DMS79 (cell line): ENCODE measurements at regions not wholly inside any gene's neighbourhood (a gene's known extent, or its start where the extent isn't known, plus 50 kb on each side); places are given as distances from the start of the nearest gene placed in this dataset.

Source experiments
- DNase-seq: peaks from one replicate; lab custom pipeline; 2025; lab: John Stamatoyannopoulos, UW

DNA sequence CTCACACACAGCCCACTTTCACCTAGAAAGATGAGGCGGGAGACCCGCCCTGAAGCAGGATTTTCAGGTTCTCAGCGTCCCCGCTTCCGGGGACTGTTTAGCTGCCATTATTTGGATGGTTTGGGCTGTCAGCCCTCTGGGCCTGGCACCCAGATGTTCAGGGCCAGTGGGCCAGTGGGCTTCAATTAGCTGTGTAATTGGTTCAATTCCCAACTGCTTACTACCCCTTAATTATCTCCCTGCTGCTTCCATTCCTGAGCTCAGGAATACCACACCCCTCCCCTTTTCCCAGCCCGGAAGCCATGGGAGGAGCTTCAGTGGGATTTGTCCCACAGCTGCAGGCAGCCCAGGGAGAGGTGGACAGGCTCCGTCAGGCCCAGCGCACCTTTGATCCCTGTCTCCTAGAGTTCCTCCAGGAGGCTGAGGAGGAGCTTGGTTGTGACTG lies 114.1 kb upstream of the MYCN start:
- DNase-seq = no peak

DNA sequence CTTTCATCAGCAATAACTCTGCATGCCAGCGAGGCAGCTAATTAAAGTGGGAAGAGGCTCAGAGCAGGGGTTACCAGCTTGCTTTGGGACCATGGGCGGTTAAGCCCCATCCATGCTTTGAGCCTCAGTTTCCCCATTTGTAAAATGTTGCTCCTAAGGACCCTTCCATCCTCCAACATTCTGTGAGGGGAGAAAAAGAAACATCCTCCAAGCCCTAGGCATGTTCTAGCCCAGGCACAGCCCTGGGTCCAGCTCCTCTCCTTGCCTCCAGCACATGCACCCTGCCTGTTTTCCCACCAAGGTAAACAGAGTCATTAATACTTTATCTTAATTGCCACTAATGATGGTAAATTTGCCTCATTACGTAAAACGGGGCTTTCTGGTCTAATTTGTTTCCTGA lies 113.3 kb upstream of the MYCN start:
- DNase-seq = no peak

DNA sequence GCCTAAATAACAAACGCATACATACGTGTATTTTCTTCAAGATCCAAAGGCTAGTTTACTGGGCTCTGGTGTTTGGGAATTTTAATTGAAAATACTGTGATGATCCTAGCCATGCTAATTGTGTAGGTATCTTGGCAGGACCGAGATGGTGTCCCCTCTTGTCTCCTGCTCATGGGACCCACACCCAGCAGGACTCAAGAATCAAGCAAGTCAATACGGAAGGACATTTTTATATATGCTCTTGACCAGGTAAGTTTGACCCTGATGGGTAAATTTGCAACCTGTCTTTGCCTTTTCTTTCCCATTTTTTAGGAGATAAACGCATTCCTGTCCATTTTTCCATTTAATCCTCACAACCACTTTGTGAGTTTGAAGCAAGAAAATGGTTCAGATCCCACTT lies 111.8 kb upstream of the MYCN start:
- DNase-seq = no peak

DNA sequence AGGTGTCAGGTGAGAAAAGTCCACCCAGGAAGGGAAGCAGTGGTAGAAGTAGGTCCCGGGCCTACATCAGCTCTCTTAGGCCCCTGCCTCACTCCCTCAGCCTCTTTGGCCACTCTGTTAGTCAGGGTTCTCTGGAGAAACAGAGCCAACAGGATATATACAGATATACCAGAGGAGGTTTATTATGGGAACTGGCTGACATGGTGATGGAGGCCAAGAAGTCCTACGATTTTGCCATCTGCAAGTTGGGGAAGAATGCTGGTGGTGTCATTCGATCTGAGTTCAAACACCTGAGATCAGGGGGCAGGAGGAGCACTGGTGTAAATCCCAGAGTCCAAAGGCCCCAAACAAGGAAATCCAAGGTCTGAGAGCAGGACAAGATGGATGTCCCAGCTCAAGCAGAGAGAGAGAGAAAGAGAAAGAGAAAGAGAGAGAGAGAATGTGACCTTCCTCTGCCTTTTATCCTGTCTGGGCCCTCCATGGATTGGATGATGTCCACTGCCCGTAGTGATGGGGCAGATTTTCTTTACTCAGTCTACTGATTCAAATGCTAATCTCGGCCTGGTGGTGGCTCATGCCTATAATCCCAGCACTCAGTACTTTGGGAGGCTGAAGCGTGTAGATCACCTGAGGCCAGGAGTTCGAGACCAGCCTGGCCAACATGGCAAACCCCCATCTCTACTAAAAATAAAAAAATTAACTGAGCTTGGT lies 111.1 kb upstream of the MYCN start:
- DNase-seq = no peak

DNA sequence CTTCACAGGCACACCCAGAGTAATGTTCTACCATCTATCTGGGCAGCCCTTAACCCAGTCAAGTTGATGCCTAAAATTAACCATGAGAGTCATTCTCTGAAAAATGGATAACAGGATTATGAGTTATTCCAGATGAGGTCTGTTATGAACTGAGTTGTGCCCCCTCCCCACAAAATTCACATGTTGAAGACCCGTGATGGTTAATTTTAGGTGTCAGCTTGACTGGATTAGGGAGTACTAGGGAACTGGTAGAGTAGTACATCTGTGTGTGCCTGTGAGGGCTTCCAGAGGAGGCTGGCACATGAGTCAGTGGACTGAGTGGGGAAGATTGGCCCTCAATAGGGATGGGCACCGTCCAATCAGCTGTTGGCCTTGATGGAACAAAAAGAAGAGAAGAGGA lies 110.4 kb upstream of the MYCN start:
- DNase-seq = no peak

DNA sequence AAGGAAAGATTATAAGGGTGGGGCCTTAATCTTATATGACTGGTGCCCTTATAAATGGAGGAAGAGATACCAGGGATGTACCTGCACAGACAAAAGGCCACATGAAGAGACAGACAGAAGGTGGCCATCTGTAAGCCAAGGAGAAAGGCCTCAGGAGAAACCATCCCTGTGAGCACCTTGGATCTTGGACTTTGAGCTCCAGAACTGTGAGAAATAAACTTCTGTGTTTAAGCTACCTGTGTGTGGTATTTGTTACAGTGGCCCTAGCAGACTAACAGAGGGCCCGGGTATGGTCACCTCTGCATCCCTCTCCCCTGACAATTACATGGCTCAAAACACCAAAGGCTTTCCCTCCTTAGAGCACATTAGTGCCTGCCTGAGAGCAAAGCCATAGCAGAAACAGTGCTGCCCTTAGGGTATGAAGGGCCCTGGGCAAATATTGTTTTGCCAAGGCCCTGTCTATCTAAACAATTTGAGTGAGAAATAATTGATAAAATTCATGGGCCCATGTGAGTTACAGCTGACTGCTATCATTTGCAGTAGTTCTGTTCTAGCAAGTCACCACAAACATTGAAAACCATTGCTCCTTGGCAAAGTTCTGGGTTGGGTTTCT lies 109.3 kb upstream of the MYCN start:
- no peak for DNase-seq

DNA sequence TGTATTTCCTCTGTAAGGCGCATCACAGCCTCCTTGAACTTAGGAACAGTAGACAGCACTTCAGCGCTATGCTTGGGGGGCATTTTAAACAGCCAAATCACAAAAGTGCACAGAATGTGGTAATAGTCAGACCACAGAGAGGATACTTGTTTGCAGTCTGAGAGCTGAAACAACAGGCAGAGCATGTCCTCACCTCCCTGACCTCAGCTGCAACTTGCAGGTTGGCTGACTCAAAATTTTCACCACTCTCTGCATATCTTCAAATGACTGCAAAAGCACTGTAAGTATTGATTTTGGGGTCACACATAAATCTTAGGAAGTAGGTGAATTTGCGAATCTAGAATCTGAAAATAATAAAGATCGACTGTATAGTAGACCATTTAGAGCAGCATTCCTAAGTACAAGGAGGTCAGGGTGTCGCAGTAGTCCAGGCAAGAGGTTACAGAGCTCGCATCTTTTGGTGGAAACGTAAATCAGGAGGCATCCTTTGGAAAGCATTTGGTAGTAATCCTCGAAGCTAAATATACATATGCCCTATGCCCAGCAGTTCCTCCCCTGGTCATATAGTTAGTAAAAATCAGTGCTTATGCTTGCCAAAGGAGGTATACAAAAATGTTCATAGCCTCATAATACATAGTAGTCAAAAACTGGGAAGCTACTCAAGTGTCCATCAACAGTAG lies 108.2 kb upstream of the MYCN start:
- no peak for DNase-seq

DNA sequence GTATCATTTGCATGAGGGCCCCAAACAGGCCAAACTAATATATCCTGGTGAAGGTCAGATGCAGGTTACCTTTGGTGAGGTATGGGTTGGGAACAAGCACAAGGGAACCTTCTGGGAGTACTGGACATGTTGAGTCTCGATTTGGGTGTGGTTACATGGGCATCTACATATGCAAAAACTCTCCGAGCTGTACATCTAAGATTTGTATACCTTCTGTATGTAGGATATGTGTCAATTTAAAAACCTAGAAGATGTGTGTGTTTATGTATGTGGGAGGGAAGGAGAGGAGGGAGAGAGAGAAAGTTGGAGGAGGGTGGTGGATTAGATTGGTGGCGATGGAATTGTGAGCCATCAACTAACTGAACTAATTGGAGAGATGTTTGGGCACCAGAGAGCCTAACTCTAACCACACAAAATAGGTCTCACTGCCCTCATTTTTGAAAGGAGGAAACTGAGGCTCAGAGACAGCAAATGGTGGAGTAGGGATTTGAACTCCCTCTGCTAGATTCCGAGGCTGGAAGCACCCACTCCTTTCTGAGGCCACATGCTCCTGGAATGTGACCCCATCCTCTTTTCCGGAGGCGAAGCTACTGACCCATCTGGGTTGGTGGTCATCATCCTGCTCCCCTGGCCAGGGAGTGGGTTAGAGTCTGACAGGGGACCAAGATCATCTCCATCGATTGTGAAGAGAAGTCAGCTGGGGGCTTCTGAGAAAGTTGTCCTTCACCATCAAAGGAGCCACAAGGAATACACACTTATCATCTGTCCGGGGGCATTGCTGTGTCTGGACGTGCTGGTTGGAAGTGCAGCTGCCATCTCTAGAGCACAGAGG lies 107.3 kb upstream of the MYCN start:
- DNase-seq = no peak

DNA sequence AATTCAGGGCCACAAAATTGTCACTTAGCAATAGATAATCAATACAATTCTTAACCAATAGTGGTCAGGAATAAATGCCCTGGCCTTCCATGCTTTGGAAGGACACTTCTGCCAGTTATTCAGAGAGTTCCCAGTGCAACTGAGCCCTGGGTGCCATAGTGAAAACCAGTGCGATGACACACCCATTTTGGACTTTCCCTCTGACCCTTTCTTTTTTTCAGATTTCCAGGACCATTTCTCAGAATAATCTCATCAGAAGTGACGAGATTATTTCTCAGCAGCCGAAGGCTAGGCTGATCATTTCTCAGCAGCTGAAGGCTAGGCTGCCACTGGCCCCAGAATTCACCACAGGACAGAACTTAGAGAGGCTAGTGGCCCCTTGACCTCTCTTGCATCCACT lies 106.6 kb upstream of the MYCN start:
- DNase-seq = no peak

DNA sequence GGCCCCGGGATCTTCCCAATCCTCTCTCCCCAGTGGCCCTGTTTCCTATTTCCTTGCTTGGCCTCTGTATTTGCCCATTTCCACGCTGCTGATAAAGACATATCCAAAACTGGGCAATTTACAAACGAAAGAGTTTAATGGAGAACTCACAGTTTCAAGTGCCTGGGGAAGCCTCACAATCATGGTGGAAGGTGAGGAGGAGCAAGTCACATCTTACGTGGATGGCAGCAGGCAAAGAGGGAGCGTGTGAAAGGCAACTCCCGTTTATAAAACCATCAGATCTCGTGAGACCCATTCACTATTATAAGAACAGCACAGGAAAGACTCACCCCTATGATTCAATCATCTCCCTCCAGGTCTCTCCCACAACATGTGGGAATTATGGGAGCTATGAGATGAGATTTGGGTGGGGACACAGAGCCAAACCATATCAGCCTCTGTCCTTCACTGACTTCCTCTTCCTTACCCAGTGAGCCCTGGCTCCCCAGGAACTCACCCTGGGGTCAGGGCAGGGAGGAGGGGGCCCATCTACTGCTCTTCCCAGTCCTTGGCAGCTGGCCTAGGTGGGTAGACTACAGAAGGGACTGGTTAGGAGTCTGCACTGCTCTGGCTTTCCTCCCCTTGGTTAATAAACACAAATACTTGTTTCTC lies 105.8 kb upstream of the MYCN start:
- no peak for DNase-seq

DNA sequence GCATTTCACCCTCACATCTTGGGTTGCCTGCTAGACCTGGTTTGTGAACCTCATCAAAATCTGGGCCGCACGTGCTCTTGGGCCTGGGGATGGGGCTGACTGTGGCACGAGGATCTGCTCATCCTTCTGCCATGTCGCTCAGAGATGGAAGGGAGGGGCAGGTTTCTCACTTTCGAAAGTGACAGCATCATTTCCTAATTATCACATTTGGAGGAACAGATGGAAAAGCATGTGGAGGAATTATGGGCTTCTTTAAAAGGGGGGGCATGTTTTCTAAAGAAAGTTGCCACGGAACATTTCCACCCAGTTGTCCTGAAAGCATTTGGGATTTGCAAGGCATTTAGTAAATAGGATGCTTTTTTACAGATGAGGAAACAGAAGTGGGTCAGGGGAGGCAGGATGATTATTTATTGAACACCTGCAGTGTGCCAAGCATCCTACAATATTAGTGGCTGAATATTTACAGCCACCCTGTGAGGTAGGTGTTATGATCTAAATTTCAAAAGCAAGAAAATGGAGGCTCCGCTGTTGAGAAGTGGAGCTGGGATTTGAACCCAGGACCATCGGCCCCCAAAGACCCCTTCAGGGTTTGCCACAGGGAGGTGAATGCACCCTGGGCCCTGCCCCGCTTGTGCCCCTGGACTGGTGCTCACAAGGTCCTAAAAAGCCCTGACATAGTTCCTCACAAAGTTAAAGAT lies 104.2 kb upstream of the MYCN start:
- DNase-seq = no peak

DNA sequence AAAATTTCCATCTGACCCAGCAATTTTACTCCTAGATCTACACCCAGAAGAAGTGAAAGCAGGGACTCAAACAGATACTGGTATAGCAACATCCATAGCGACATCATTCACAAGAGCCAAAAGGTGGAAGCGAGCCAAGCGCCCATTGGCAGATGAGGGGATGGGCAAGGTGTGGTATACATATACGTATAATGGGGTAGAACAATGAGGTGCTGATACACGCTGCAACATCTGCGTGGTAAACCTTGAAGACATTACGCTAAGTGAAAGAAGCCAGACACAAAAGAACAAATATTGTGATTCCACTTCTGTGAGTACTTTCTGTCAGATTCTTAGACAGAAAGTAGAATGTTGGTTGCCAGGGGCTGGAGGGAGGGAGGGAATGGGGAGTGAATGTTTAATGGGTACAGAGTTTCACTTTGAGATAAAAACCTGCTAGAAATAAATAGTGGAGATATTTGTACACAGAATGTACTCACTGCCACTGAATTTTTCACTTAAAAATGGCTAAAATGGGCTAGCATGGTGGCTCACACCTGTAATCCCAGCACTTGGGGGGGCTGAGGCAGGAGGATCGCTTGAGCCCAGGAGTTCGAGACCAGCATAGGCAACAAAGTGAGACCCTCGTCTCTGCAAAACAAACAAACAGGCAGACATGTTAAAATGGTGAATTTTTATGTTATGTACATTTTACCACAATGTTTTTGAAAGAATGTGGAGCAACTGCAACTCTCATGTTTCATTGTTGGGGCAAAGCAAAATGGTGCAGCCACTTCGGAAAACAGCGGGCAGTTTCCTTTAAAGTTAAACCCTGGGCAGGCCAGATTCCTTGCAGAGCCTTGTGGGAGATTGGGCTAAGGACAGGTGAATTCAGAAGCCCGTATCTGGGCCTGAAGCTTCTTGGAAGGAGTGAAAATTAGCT lies 103.4 kb upstream of the MYCN start:
- DNase-seq = no peak

DNA sequence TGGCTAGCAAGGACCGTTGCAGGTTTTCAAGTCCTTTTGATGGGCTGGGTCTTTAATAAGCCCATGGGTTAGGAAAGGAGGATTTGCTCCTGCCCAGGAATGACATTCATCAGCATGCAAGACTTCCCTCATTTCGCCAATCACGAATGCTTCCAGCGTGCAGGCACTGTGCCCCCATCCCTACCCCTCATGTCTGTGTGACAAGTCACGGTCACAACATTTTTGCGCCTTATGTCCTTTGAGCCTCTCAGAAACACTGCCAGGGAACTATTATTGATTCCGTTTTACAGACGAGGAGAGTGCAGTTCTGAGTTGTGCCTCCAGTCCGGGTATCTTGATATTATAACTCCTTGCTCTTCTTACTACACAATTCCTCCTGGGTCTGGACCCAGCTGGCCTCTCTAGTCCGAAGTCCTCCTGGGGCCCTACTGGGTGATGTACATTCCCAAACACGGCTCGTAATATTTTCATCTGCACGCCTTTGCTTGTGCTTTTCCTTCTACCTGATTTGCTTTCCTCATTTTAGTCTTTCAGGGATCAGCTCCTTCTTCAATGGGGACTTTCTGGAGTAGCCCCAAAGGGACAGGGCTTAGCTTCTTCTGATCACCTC lies 101.8 kb upstream of the MYCN start:
- DNase-seq = no peak

DNA sequence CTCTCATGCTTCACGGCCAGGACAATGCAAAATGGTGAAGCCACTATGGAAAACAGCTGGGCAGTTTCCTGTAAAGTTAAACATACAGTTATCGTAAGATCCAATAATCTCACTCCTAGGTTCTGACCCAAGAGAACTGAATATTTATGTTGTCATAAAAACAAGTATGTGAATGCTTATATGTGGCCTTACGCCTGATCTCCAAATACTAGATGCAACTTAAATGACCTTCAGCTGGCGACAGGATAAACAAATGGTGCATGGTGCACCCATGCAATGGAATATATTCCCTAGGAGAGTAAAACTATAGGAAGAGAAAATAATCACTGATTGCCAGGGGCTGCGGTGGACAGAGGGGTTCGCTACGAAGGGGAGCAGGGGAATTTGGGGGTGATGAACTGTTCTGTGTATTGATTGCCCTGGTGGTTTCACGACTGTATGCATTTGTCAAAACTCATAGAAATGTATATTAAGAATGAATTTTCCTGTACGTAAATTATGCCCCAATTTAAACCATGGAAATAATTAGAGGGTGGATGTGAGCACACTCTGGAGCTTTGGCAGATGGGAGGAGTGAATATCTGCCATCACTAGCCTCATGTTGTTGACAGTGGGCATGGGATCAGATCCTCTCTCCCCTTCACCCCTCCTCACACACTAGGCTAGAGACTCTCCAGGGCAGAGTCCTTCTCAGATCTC lies 100.8 kb upstream of the MYCN start:
- no peak for DNase-seq

DNA sequence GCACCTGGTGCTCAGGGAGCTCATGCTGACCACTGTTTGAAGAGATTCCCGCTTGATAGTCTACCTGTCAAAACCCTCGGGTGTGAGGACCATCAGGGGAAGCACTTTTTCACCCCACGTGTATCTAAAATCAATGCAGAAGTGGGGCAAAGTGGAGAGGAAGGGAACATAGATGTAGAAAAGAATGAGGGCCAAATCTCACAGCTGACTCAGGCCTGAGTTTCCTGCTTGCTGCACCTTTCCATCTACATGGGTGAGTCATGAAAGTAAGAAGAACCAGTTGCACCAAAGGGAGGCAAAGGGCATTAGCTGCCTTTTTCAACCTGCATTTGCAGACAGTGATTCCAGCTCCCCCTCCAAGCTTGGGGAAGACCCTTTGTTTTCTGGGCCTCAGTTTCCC lies 100.2 kb upstream of the MYCN start:
- DNase-seq = no peak

DNA sequence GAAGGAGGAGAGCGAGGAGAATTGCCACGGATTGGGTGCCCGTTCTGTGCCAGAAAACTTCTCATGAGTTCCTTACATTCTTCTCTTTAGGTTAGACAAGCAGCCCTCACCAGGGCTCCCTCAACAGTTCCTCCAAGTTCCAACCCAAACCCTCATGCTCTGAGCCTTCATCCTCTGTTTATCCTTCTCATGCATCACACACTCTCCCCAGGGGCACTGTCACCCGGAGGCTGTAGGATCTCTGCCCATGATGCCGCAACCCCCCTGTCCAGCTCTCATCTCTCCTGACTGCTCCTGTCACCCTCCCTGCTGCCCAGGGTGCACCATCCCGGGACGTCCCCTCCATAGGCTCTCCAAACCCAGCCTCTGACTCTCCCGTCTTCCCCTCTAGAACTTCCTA lies 99.4 kb upstream of the MYCN start:
- DNase-seq = no peak

DNA sequence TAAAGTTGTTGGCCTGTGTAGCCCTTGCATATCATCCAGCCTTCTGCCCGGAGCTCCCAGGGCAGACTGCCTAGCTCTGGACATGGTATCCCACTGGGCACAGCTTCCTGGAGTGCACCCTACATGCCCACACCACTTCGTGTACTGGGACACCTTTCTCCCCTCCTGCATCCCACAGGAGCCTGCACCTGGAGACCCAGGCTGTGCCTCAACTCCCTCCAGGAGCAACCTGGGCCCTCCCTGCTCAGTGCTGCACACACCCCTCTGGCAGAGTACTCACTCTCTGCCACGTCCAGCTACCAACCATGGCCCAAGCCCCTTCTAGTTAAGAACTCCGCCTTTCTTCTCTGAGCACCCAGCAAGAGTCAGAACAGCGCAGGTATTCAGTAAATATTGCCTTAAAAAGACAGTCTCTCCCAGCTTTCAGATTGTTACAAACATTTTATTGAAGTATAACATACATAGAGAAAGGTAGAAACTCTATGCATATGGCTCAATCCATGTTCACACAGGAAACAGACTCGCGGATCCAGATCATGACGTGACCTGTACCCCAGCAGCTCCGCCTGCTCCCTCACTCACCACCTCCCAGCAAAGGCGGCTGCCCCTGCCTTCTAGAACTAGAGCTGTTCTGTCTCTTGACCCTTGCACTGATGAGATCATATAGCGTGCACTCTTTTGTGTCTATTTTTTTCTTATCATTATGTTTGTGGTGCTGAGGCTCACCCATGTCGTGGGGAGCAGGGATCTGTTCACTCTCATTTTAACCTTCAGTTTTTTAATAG lies 98.4 kb upstream of the MYCN start:
- no peak for DNase-seq
